SJSA1 (cell line): ENCODE measurements at regions not wholly inside any gene's neighbourhood (a gene's known extent, or its start where the extent isn't known, plus 50 kb on each side); places are given as distances from the start of the nearest gene placed in this dataset.

Source experiments
- DNase-seq, 2 experiments: peaks; one replicate each; pipeline ENCODE4 v3.0.0-alpha.2; 2015 to 2020; ENCODE audit warnings: low spot score in 2 of 2, low read depth in 1 of 2
- H3K27ac ChIP-seq: fragments of 250-450 bp; sonication (Bioruptor Pico); 2 replicates; pipeline ENCODE4 v1.5.1; 2020; ENCODE audit warnings: mild to moderate bottlenecking, moderate library complexity
- H3K27me3 ChIP-seq: fragments of 250-450 bp; sonication (Bioruptor Pico); replicated peaks from 2 replicates; pipeline ENCODE4 v1.5.1; 2020; ENCODE audit warnings: mild to moderate bottlenecking, moderate library complexity
- H3K36me3 ChIP-seq: fragments of 250-450 bp; sonication (Bioruptor Pico); 2 replicates; pipeline ENCODE4 v1.5.1; 2020; ENCODE audit warnings: mild to moderate bottlenecking
- H3K4me1 ChIP-seq: fragments of 250-450 bp; sonication (Bioruptor Pico); replicated peaks from 2 replicates; pipeline ENCODE4 v1.6.1; 2021; ENCODE audit warnings: mild to moderate bottlenecking
- H3K4me3 ChIP-seq: fragments of 250-450 bp; sonication (Bioruptor Pico); 2 replicates; pipeline ENCODE4 v1.5.1; 2020; ENCODE audit warnings: mild to moderate bottlenecking
- H3K9me3 ChIP-seq: fragments of 250-450 bp; sonication (Bioruptor Pico); replicated peaks from 2 replicates; pipeline ENCODE4 v1.5.1; 2020; ENCODE audit warnings: mild to moderate bottlenecking

DNA sequence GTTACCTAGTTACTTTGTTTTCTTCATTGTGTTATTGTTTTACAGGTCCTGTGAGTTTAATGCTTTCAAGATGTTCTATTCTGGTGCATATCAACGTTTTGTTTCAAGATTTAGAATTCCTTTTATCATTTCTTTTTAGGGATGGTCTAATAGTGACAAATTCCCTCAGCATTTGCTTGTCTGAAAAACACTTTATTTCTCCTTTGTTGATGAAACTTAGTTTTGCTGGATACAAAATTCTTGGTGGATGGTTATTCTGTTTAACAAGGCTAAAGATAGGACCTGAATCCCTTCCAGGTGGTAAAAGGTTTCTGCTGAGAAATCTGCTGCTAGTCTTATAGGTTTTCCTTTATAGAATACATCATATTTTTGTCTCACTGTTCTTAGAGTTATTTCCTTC lies 102.3 kb downstream of the RND3 start:
- DNase-seq = no peak
- H3K4me3 ChIP-seq = no peak overlapping the region
- H3K36me3 ChIP-seq = no peaks in the 10 kb centered on the region
- H3K27ac ChIP-seq = no peak overlapping the region
- peaks cover 8% of the 10 kb centered on the region; the same call in 1 of the 2 replicates for H3K9me3 ChIP-seq
- H3K27me3 ChIP-seq = no peaks in the 10 kb centered on the region
- no peaks in the 10 kb centered on the region for H3K4me1 ChIP-seq

DNA sequence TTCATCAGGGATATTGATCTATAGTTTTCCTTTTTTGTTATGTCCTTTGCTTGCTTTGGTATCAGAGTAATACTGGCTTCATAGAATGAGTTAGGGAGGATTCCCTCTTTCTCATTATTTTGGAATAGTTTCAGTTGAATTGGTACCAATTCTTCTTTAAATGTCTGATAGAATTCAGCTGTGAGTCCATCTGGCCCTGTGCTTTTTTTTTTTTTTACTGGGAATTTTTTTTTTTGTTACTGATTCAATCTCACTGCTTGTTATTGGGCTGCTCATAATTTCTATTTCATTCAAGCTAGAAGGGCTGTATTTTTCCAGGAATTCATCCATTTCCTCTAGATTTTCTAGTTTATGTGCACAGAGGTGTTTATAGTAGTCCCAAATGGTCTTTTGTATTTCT lies 103.9 kb downstream of the RND3 start:
- no peak for DNase-seq
- H3K27ac ChIP-seq = no peak overlapping the region
- no peaks in the 10 kb centered on the region for H3K36me3 ChIP-seq
- no peaks in the 10 kb centered on the region for H3K4me1 ChIP-seq
- no peak overlapping the region for H3K4me3 ChIP-seq
- peaks cover 8% of the 10 kb centered on the region; the same call in 1 of the 2 replicates for H3K9me3 ChIP-seq
- H3K27me3 ChIP-seq = no peaks in the 10 kb centered on the region

DNA sequence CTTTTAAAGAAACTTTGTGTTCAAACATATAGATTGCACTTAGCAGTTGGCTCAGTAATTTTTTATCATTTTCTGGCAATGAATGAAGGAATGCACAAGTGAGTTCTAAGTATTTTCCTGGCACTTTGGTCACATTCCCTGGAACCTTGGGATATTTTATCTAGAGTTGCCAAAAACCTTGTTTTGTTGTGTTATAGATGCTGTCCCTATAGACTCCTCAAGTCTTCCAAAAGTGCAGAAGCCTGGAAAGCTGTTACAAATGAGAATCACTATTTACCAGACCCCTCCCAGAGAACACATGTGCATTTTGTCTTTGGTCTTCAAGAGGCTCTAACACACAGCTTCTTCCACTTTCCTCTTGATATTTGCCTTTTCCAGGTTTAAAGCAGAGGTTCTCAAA lies 108.3 kb downstream of the RND3 start:
- no peak overlapping the region for H3K4me3 ChIP-seq
- H3K4me1 ChIP-seq = no peaks in the 10 kb centered on the region
- no peak for DNase-seq
- H3K27me3 ChIP-seq = no peaks in the 10 kb centered on the region
- no peaks in the 10 kb centered on the region for H3K36me3 ChIP-seq
- no peak overlapping the region for H3K27ac ChIP-seq
- H3K9me3 ChIP-seq = 0 out of 2 replicates have a peak, but pooled peaks cover 2% of the 10 kb centered on the region

DNA sequence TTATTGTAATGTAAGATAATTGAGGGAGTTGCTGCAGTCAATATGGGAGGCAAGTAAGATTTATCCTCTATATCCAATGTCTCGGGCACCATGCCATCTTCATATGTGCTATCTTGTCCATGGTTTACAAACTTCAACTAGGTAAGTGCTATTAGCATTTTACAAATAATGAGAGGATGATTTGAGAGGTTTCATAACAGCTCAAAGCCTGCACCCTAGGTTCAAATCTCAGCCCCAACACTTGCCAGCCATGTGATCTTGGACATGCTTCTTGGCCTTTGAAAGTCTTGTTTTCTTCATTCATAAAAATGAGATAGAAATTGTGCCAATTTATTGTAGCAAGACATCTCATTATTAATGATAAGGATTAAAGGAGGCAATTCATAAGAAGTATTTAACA lies 108.8 kb downstream of the RND3 start:
- Histone ChIP-seq H3K36me3 (no peaks in the 10 kb centered on the region), H3K4me3 (no peak overlapping the region), H3K4me1 (no peaks in the 10 kb centered on the region), H3K9me3 (0 out of 2 replicates have a peak, but pooled peaks cover 2% of the 10 kb centered on the region), H3K27ac (no peak overlapping the region), H3K27me3 (no peaks in the 10 kb centered on the region)
- no peak for DNase-seq

DNA sequence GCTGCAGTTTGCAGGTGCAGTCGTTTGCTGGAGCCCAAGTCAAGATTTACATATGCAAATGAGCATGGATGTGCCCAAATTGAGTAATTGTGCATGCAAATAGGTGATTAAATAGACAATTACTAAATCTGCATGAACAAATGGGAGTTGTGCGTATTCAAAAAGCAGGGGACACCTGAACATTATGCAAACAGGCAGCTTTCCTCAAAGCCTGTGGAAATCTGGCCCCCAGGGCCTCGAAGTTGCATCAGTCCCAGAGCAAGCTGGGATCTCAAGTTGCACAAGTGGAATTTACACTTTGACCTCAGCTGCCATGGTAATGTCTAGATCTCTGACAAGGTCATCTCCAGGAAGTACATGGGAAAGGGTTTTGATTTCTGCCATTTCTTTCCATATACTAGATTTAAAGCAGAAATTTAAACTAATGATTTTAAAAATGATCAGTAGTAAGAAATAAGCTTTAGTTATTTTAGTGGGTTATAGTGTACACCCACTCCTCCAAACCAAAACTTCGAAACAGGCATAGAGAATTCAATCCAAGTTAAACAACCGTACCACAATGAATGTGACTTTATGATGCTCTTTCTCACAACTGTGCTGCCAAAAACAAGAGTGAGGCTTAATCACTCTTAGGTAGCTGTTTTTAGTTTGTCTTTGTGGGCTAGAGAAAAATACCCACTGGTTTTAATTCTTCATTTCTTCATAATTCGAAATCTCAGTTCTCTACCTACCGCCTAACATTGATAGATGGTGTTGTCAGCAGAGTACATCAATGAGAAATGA lies 110.7 kb downstream of the RND3 start:
- H3K27ac ChIP-seq = no peak overlapping the region
- no peak for DNase-seq
- H3K27me3 ChIP-seq = no peaks in the 10 kb centered on the region
- H3K4me1 ChIP-seq = no peaks in the 10 kb centered on the region
- no peaks in the 10 kb centered on the region for H3K9me3 ChIP-seq
- H3K36me3 ChIP-seq = no peaks in the 10 kb centered on the region
- H3K4me3 ChIP-seq = no peak overlapping the region

DNA sequence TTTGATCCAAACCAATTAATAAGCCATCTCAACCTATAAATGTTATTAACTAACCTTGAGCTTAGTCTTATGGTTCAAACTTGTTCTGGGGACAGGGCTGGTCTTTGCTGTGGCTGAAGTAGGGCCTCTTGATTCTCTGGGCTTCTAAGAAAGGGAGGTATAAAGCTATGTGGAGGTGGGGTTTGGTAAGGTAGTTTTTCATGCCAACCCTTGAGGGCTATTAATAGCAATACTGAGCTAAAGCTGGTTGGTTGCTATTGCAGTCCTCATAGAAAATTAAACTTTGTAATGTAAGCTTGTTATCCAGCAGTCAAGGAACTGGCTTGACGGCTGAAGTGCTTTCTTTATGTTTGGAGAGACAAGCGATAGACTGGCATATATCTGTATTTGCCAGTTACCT lies 112.1 kb downstream of the RND3 start:
- H3K4me1 ChIP-seq = no peaks in the 10 kb centered on the region
- H3K27ac ChIP-seq = no peak overlapping the region
- no peak for DNase-seq
- no peaks in the 10 kb centered on the region for H3K9me3 ChIP-seq
- H3K36me3 ChIP-seq = no peaks in the 10 kb centered on the region
- H3K27me3 ChIP-seq = no peaks in the 10 kb centered on the region
- H3K4me3 ChIP-seq = no peak overlapping the region

DNA sequence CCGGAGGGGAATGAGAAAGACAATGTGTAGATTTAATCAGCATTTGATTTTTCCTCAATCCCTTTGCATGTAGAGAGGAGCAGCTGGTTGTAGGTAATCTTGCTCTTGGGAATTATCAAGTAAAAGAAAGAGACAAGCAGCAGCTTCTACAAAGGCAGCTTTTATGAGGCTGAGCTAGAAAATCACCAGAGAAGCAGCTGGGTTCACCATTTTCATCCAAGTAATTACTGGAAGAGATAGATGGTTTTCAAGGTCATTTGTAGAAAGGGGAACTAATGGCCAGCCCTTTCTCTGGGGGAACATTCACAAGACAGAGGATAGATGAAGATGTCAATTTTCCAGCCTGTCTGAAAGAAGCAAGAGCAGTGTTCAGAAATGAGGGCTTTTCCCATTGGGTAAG lies 113.0 kb downstream of the RND3 start:
- Histone ChIP-seq H3K4me1 (no peaks in the 10 kb centered on the region), H3K27ac (no peak overlapping the region), H3K4me3 (no peak overlapping the region), H3K9me3 (no peaks in the 10 kb centered on the region), H3K27me3 (no peaks in the 10 kb centered on the region), H3K36me3 (no peaks in the 10 kb centered on the region)
- DNase-seq = no peak

DNA sequence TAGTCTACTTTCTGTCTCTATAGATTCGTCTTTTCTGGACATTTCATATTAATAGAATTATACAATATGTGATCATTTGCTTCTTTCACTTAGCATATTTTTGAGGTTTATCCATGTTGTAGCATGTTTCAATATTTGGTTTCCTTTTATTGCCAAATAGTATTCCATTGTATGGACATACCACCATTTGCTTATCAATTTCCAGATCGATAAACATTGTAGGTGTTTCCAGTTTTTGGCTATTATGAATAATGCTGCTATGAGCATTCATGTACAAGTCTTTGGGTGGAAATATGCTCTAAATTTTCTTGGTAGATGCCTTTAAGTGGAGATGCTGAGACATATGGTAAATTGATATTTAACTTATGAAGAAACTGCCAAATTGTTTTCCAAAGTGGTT lies 114.1 kb downstream of the RND3 start:
- Histone ChIP-seq H3K9me3 (no peaks in the 10 kb centered on the region), H3K27ac (no peak overlapping the region), H3K4me1 (no peaks in the 10 kb centered on the region), H3K36me3 (no peaks in the 10 kb centered on the region), H3K4me3 (no peak overlapping the region), H3K27me3 (no peaks in the 10 kb centered on the region)
- no peak for DNase-seq

DNA sequence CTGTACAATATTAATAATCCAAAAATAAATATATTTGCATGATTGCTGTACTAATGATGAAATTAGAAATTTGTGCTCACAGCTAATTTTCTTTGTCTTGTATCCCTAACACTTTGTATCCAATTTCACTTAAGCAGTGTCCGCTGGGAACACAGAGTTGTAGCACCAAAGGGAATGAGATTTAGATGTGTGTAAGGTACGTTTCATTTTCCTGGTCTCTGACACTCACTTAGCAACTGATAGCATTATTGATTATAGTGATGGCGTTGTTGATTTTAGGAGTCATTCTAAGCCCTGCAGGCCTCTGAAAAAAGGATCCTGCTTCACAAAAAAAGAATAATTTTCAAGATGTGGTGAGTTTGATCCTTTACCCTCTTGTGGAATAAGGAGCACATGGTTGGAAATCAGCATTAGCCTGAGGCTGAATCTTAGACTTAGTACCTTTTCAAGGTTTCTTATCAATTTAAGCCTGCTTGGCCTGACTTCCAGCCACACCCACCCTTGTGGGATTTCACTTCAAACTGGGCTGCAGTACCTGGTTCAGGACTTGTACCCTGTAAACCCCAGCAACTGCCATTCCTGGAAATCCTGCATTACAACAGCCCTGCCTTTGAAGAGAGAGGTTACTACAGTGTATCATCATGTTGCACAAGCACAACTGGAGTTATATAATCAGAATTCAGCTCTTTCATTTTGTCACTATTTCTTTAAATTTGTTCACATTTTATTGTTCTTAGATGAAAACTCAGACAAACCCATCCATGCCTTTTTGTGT lies 116.2 kb downstream of the RND3 start:
- Histone ChIP-seq H3K36me3 (no peaks in the 10 kb centered on the region), H3K4me1 (no peaks in the 10 kb centered on the region), H3K4me3 (no peak overlapping the region), H3K27me3 (no peaks in the 10 kb centered on the region), H3K9me3 (no peaks in the 10 kb centered on the region), H3K27ac (no peak overlapping the region)
- no peak for DNase-seq

DNA sequence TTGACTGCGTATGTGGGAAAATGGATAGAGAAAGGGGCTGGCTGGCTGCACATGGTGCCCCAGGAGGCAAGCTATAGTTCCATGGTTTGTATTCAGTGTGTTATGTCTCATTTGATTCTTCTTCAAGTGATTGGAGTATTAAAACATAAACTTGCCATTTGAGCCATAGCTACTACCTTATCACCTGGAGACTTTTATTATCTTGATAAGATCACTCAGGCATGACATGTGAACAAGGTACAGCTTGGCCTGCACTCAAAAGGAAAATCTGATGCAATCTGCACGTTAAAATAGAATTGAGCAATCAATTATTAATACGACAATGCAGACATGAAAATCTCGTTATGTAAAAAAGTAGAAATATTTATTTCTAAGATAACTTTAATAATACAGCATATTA lies 116.9 kb downstream of the RND3 start:
- Histone ChIP-seq H3K36me3 (no peaks in the 10 kb centered on the region), H3K4me3 (no peak overlapping the region), H3K9me3 (no peaks in the 10 kb centered on the region), H3K27ac (no peak overlapping the region), H3K27me3 (no peaks in the 10 kb centered on the region), H3K4me1 (no peaks in the 10 kb centered on the region)
- no peak for DNase-seq

DNA sequence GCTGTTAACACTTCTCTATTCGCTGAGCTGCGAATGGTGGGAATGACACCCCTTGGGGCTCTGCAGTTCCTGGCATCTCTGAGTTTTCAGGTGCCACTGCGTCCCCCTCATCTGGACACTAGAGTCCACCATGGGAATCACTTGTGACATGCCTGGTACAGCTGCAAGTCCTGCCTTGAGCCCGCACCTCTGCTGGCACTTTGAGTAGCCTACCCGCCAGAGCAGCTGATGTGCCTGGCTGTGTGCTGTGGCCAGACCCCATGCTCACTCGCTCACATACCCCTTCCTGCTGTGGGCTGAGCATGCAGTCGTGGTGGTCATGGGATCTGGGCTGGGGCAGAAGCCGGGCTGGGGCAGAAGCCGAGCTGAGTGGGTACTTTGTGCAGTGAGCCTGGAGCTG lies 117.6 kb downstream of the RND3 start:
- Histone ChIP-seq H3K4me3 (no peak overlapping the region), H3K27me3 (no peaks in the 10 kb centered on the region), H3K9me3 (no peaks in the 10 kb centered on the region), H3K4me1 (no peaks in the 10 kb centered on the region), H3K27ac (no peak overlapping the region), H3K36me3 (no peaks in the 10 kb centered on the region)
- DNase-seq = no peak

DNA sequence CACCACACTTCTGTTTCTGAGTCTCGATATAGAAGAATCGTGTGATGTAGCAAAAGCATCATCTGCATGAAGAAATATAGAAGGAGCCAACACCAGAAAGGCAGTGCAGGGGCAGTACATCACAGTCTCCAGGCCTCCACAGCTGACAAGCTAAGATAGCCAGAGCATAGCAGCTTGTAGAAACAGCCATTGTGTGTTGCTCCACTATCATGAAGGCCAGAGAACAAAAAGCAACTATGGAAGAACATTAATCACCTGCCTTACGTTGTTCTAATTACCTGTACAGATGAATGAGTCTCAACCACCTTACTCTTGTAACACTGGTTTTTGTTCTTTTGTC lies 129.0 kb downstream of the RND3 start:
- DNase-seq = no peak
- Histone ChIP-seq H3K27me3 (no peaks in the 10 kb centered on the region), H3K4me1 (no peaks in the 10 kb centered on the region)

DNA sequence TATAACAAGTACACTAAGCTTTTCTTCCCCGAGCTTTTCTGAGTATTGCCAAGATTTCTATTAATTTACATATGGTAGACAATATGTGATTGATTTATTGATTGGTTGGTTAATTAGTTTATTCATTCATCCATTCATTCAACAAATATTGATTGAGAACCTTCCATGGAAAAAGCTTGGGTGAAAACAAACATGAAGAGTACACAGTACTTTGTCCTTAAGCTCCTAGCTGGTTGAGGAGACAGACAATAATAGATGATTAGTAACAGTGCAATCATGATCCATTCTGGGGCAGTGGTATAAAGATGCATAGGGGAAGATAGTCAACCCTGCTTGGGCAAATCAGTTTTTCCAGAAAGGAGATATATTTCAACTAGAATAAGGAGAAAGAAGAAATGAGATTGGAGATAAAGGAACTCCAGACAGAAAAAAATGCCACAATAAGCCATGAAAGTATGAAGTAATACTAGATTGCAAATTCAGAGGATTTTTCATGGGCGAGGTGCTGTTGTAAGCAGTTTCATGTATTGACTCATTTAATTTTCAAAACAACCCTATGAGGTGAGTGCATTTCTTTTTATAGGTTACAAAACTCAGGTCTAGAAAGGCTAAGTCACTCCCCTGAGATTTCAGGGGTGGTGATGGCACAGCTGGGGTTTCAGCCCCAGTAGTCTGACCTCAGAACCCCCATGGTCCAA lies 129.5 kb downstream of the RND3 start:
- no peaks in the 10 kb centered on the region for H3K36me3 ChIP-seq
- H3K27me3 ChIP-seq = no peaks in the 10 kb centered on the region
- H3K4me3 ChIP-seq = no peak overlapping the region
- no peak overlapping the region for H3K27ac ChIP-seq
- 0 out of 2 replicates have a peak, but pooled peaks cover 3% of the 10 kb centered on the region for H3K9me3 ChIP-seq
- no peaks in the 10 kb centered on the region for H3K4me1 ChIP-seq
- no peak for DNase-seq

More for the DNA sequence above, 129.0 kb downstream of the RND3 start:
- Histone ChIP-seq H3K27ac (no peak overlapping the region), H3K9me3 (0 out of 2 replicates have a peak, but pooled peaks cover 3% of the 10 kb centered on the region), H3K36me3 (no peaks in the 10 kb centered on the region), H3K4me3 (no peak overlapping the region)

DNA sequence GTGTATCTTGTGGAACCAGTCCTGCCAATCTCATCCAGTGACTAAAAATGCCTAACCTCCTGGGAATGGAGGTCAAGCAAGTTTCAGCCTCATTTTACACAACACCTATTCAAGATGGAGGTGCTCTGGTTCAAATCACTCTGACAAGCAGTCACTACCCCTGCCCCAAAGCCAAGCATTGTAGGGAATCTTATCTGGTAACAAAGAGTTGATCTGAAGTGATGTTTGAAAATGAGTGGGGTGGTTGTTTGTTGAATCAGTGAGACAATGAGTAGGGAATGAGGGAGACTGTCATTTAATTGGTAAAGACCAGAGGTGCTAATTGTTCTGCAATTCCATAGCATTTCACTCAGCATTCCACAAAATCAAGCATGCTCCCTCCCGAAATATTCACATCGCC lies 132.0 kb downstream of the RND3 start:
- H3K27ac ChIP-seq = no peak overlapping the region
- no peaks in the 10 kb centered on the region for H3K4me1 ChIP-seq
- DNase-seq = no peak
- no peaks in the 10 kb centered on the region for H3K36me3 ChIP-seq
- H3K9me3 ChIP-seq = 0 out of 2 replicates have a peak, but pooled peaks cover 3% of the 10 kb centered on the region
- no peak overlapping the region for H3K4me3 ChIP-seq
- no peaks in the 10 kb centered on the region for H3K27me3 ChIP-seq
